ENCODE measurements at regions not wholly inside any gene's neighbourhood (a gene's known extent, or its start where the extent isn't known, plus 50 kb on each side); places are given as distances from the start of the nearest gene placed in this dataset.

- DNase-seq: no peak
Observed at GRCh38 chr4:96708766-96709165, 868.9 kb downstream of the PDHA2 start.

GRCh38 chr4:96713271-96713850 is 873.5 kb downstream of the PDHA2 start:
- DNase-seq: no peak

DNA sequence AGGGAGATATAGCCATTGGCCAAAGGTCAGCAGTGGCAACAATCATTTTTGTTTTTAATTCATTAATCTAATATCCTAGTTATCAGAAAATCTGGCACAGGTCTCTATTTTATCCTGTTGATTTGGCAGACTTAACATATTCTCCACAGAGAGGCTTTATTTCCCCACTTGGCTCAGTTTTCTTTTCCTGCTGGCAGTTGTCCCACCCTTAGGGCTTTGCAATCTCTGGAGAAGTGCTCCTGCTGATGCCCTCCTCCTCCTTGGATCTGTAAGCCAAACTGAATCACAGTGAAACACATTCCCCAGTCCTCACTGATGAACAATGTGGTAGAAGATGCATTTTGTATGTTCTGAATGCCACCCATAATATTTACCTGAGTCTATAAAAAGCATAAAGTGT is 889.7 kb downstream of the PDHA2 start:
- no peak for DNase-seq

DNA sequence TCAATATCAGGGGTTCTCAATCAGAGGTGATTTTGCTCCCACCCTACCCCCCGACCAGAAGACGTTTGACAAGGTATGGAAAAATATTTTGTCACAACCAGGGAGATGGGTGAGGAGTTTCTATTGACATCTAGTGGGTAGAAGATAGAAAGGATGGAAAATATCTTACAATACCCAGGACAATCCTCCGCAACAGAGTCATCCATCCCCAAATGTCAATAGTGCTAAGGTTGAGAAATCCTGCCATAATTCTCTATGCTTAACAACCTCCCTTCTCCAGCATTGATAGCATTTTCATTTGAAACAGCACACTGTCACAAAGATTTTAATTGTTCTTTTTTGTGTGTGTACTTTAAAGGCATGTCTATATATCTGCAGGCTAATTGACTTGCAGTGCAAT is 890.5 kb downstream of the PDHA2 start:
- no peak for DNase-seq

GRCh38 chr4:96736352-96736889 is 896.5 kb downstream of the PDHA2 start:
- no peak for DNase-seq

GRCh38 chr4:96739101-96739500 is 899.2 kb downstream of the PDHA2 start:
- DNase-seq: no peak

DNA sequence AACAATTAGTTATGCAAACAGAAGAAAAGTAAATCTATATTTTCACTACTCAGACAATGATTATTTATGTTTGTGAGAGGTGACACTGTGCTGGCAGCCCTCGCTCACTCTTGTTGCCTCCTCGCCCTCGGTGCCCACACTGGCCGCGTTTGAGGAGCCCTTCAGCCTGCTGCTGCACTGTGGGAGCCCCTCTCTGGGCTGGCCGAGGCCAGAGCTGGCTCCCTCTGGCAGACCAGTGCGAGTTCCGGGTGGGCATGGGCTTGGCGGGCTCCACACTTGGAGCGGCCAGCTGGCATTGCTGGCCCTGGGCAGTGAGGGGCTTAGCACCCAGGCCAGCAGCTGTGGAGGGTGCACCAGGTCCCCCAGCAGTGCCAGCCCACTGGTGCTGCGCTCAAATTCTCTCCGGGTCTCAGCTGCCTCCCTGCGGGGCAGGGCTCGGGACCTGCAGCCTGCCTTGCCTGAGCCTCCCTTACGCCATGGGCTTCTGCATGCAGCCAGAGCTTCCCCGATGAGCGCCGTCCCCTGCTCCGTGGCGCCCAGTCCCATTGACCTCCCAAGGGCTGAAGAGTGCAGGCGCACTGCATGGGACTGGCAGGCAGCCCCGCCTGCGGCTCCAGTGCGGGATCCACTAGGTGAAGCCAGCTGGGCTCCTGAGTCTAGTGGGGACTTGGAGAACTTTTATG is 902.6 kb downstream of the PDHA2 start:
- DNase-seq: no peak

- DNase-seq: no peak
Observed at GRCh38 chr4:96744676-96745075, 904.8 kb downstream of the PDHA2 start.

DNA sequence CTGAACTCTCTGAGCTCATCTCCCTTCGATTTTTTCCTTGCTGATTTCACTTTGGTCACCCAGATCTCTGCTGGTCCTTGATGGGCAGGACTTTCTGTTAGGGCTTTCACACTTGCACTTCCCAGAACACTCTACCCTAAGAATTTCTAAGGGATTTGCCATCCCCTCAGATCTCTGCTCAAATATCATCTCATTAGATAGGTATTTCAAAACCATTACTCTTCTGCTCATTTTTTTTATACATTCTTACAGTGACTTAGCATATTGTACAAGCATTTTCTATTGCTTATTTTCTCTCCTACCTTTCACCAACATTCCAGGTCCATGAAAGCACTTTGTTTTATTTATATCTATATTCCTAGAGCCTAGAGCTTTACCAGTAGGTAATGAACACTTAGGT is 913.3 kb downstream of the PDHA2 start:
- DNase-seq: no peak

DNA sequence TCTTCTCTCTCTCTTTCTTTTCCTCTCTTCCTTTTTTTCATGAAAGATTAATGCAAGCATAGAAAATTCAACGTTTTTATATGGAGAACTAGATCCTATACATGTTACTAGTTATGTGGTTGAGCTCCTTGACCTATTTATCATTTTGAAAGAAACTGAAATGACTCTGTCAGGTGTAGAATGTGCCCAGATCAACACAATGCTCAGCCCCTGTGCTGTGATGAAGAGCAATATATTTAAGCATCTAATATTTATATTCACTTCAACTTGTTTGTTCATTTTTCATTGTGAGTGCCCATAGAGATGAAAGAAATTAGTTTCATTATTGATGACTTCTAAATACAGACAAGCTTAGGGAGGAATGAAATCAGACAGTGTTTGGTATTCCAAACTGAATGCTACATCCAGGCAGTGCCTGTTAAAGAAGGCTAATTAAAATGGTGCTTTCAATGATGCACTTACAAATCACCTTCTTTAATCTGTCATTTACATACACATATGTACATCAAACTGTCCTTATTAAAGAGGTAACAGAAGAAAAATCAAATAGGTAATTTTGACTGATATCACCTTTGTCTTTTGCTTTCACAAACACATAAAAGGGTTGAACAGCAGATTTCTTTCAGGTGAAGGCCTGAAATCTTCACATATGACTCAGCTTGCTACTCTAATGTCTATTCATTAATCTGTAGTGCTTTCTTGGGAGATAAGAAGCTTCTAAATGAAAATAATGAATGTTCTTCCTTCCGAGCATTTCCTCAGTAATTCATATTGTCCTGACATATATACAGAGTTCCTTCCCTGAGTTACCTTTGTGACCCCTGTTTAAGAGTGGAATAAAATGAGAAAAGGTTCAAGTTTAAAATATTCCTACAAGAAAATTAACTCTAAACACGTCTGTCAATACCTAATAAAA is 915.9 kb downstream of the PDHA2 start:
- no peak for DNase-seq

DNA sequence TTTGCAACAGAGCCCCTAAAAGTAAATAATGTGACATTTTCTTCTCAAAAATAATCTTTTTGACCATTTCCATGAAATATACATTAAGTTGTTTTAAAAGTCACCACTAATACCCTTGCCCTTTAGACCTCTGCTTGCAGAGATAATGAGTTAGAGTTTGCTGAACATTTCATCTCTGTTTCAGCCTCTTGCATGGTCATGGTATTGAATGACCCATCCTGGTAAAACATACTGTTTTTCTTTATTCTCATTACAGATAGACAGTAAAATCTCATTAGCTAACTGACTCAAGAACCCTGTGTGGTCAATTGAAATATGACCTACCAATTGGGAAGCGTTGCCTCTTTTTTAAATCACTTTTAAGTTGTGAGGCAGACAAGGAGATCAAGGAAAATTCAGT is 916.7 kb downstream of the PDHA2 start:
- no peak for DNase-seq

DNA sequence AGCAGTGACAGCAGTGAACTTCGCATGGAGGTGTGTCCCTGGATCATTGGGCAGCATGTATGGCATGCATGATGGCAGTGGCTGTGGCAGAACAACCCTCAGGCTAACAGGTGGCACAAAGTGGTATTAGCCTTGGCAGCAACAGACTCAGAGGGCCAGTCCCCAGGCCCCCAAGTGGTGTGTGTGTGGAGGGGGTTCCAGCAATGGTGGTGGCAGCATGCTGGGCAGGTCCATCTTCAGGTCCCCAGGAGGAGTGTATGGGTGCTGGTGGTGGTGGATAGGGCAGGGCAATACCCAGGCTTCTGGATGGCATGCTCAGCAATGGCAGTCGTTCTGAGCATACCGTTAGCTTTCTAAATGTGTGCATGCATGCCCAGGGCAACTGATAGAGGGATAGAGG is 923.7 kb downstream of the PDHA2 start:
- no peak for DNase-seq

- no peak for DNase-seq
Observed at GRCh38 chr4:96766359-96766758, 926.5 kb downstream of the PDHA2 start.

- no peak for DNase-seq
Observed at GRCh38 chr4:96767815-96768480, 928.1 kb downstream of the PDHA2 start.

DNA sequence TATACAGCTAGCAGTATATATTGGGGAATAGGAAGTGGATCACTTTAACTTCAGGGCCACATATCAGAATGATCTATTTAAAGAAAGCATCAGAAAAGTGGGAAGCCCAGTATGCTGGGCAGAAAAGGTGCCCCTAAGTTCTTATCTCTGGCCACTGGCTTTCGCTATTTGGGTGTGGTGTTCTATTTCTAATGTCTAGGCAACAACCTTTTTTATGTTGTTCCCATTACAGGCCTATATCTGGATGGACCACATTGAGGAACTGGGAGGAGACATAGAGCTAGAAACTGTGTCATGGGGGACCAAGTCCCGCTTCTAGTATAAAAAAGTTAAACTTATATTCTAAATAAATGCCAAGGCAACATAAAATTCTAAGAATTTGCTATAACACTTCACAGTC is 935.6 kb downstream of the PDHA2 start:
- DNase-seq: no peak

DNA sequence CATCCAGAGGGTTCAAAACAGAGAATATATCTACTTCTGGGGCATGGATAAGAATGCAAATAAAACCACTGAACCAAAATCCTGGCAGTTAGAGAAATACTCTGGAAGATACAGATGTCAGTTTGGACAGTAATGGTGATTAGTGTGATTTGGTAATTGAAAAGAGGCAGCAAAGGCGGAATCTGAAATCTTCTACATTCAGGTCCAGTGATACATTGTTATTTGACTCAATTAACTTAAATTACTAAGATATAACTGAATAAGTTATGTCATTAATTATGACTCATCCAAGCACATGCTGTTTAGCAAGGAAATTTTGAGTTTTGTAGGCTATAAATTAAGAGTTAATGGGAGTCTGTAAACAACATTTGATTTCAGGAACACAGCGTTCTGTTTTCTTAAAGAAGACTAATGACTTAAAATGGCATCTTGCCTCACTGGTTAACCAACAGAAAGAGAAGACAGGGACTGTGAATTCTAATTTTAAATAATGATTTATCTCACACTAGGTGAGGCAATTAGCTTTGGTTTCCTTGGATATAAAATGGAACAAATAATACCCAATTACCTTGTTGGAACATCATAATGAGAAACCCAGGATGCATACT is 937.1 kb downstream of the PDHA2 start:
- no peak for DNase-seq

- DNase-seq: no peak
Observed at GRCh38 chr4:96784336-96784735, 944.4 kb downstream of the PDHA2 start.

DNA sequence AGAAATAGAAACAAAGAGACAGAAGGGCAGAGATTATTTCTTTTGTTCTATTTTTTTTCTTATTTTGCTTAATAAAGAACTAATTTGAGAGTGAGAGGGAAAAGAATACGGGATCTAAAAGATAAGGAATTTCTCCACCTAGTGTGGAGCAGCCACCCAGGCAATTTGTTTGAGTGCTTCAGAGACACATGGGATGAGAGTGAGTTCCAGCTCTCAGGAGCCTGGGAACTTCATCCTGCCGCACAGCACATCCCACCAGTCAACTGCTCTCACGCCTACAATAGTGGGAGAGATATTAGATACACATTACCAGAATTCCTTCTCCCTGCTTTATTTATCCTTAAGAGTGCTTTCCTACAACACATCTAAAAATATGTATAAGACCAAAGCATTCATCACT is 946.4 kb downstream of the PDHA2 start:
- no peak for DNase-seq

DNA sequence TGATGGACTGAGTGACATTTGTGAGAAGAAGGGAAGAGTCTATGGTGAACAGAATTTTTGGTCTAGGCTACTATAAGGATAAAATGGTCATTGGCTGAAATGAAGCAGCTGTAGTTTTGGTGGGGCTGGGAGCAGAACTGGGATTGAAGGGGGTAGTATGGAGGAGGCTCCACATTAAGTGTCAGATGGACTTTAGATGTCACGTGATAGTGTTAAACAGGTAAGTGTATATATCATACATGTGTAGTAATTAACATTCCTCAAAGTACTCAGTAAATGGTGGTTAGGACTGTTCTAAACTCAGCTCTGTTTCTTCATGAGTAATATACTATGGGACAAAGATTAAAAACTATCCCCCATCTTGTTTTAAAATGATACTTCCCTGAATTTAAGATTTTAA is 947.9 kb downstream of the PDHA2 start:
- no peak for DNase-seq

DNA sequence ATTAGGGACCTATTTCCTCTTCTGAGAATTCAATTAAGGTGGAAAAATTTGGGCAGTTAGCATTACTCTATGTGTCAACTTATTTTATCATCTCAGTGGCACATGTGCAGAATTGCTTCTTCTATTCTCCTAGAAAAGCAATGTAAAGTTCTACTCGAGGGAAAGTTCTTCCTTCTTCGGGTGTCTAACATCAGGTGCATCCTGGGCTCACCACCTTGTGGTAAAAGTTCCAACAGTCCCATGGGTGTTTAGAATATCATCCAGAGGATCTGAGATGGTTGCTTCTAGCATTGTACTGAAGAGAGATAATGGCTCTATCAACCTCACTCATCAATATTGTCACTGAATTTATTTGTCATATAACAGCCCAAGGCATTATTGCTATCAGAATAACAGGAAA is 969.7 kb downstream of the PDHA2 start:
- no peak for DNase-seq

GRCh38 chr4:96827086-96827485 is 987.2 kb downstream of the PDHA2 start:
- no peak for DNase-seq

- no peak for DNase-seq
Observed at GRCh38 chr4:96833831-96834230, 993.9 kb downstream of the PDHA2 start.

DNA sequence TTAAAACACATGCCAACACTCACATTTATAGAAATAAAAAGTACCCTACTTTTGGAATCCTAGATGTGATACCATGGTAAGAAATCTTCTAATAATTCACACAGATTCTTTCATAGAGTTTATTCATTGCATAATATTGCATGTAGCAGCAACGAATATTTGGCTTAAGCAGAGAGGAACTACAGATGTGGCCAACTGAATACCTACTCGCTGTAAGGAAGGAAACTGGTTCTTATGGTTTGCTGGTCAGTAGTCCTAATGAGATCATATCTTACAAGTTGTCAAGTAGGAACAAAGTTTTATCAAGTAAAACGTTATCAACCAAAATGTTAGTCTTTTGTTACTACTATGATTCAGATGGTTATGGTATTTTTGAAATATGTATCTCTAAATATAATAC is 996.1 kb downstream of the PDHA2 start:
- DNase-seq: no peak

All from right hindlimb (tissue), 1 donor.